Sigmoid colon (tissue), 4 donors: ENCODE measurements at regions not wholly inside any gene's neighbourhood (a gene's known extent, or its start where the extent isn't known, plus 50 kb on each side); places are given as distances from the start of the nearest gene placed in this dataset.
"Not testable (repeated sequence)": the region's sequence is repeated elsewhere in the genome, so short reads cannot be mapped to it uniquely, and the experiment has no call there.

Source experiments
- POLR2A ChIP-seq, 2 donors: fragments of 450-650 bp; IDR thresholded peaks; one replicate each; pipeline ENCODE4 v1.6.1; 2016; ENCODE audit warnings: antibody characterized with exemption in 2 of 2, mild to moderate bottlenecking in 2 of 2, moderate library complexity in 2 of 2
- POLR2AphosphoS5 ChIP-seq, 4 donors: sonication (generic); formaldehyde crosslinking; IDR thresholded peaks; one replicate each; pipeline ENCODE4 v1.6.1; 2017; ENCODE audit warnings: antibody characterized with exemption in 4 of 4
- TF ChIP-seq, protein P1 (sequence below), 4 experiments: fragments of 450-650 bp in 3 of 4; fragments of 200-600 bp in 1 of 4; IDR thresholded peaks; one replicate each; pipeline ENCODE4 v1.5.1; 2016 to 2019; ENCODE audit warnings: antibody characterized with exemption in 4 of 4, mild to moderate bottlenecking in 3 of 4, moderate library complexity in 2 of 4

DNA sequence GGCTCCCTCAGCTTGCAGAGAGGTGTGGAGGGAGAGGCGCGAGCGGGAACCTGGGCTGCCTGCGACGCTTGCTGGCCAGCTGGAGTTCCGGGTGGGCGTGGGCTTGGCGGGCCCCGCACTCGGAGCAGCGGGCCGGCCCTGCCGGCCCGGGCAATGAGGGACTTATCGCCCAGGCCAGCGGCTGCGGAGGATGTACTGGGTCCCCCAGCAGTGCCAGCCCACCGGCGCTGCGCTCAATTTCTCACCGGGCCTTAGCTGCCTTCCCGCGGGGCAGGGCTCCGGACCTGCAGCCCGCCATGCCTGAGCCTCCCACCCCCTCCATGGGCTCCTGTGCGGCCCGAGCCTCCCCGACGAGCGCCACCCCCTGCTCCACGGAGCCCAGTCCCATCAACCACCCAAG is 301.1 kb upstream of the TMTC4 start:
- not testable (repeated sequence) for TF ChIP-seq POLR2A, POLR2AphosphoS5 (IDR thresholded peaks at IDR 0.05)
- TF ChIP-seq, protein P1, sequence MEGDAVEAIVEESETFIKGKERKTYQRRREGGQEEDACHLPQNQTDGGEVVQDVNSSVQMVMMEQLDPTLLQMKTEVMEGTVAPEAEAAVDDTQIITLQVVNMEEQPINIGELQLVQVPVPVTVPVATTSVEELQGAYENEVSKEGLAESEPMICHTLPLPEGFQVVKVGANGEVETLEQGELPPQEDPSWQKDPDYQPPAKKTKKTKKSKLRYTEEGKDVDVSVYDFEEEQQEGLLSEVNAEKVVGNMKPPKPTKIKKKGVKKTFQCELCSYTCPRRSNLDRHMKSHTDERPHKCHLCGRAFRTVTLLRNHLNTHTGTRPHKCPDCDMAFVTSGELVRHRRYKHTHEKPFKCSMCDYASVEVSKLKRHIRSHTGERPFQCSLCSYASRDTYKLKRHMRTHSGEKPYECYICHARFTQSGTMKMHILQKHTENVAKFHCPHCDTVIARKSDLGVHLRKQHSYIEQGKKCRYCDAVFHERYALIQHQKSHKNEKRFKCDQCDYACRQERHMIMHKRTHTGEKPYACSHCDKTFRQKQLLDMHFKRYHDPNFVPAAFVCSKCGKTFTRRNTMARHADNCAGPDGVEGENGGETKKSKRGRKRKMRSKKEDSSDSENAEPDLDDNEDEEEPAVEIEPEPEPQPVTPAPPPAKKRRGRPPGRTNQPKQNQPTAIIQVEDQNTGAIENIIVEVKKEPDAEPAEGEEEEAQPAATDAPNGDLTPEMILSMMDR (IDR thresholded peaks at IDR 0.05) = not testable (repeated sequence)
